GF-D8 (cell line): ENCODE measurements at regions not wholly inside any gene's neighbourhood (a gene's known extent, or its start where the extent isn't known, plus 50 kb on each side); places are given as distances from the start of the nearest gene placed in this dataset.
A peak's percentile ranks its signal among the peaks of the same experiment; 100 is the strongest.

ENCODE experiments used
- DNase-seq: peaks from one replicate; lab custom pipeline; 2025; lab: John Stamatoyannopoulos, UW

DNA sequence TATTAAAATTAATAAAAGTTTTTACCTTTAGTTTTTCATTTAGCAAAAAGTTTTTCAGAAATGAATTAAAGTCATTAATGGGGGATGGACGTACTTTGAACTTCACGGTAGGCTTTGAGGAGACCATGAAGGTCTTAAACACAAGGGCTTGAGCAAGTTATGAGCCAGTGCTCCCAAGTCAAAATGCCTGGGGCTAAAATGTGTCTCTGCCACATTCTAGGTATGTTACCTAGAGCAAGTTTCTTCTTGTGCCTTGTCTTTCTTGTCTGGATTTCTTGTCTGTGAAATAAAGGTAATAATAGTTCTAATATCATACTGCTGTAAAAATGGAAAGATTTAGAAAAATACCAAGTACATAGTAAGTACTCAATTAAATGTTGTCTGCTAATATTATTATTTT, 132.7 kb upstream of the USP15 start:
- DNase-seq: no peak

DNA sequence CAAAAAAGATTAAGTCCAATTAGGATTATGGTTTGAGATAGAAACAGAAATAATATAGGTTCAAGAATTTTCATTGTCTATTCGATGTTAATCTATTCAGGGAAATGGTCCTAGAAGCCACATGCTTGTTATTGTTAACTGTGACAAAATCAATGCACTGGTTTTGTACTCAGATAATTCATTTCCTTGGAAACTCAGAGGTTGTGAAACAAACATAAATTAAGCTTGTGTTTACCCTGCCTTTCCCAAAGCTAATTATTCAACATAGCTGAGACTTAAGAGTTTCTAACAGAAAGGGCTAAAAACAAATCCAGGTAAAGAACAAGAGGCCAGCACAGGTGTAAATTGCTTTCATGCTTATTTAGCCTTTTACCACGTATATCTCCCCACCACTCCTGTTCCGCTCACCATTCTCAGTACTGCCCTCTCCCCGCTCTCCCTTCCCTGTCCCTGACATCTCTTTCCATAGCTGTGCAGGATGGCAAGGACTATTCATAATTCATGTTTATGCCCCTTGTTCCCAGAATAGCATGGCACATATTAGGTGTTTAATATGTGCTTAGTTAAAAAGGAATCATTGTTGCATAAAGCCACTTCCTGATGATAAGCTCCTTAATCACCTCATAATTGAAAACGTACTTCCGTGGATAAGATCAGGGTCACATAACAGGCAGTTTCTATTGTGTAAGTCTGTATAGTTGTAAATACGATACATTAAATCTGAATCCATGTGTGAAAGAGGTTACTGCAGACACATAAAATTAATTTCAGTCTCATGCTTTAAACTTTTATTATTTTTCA, 131.8 kb upstream of the USP15 start:
- no peak for DNase-seq

DNA sequence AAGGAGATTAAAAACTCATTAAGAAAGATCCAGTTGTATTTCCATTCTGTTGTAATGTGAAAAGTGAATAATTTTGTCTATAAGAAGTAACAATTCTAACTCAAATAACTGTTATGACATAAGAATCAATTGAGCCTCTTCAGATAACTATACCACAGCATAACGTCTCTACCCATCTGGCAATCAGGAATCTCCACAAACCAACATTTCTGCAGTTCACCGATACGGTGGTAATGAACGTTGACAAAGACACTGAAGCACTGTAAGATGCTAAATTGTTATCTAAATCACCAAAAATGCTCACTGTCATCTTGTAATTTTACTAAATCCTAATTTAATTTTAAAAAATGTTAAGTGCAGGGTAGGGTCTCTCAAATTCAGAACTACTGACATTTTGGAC, 130.9 kb upstream of the USP15 start:
- no peak for DNase-seq

DNA sequence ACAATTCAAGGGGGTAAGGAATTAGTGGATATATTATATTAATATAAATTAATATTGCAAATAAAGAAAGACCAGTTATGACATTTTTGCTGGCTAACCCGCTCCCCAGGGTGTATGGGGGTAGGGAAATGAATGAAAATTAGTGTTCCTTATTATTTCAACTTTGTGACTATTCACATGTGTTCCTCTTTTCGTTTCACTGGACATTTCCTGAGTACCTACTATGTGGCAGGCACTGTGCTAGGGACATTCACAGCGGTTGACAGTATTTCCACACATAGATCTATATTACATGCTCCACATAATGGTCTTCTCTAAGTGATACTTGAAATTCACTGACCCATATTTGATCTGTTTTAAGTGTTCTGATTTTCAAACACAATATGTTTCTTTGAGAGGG, 129.8 kb upstream of the USP15 start:
- no peak for DNase-seq

DNA sequence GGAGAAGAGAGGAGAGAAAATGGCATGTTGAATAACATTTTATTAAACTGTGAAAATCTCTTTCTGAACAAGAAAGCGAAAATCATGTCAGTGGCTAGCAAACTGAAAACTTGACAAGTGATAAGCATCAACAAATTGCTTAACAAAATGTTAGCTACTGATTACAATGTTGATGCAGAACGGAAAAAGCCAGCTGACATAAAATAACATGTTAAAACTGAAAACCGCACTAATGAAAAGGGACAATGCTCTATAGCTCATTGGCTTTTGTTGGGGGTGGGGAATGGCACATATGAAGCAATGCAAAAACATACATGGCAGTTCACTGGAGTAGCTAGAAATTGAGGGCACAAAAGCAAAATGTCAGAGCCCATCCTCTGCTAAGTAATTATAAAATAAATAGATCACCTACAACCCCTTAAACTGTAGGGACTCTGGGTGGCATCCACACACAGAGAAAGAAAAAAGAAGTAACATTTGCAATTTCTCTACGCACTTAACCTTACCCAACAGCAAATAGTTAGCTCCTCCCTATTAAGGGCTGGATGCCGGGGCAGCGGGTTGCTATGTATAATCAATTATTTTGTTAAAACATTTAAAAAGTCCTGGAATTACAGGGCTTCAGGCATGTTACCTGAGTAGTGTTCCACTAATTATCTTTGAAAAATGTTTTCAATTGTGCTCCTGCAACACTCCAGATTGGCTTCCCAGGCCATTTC, 129.2 kb upstream of the USP15 start:
- DNase-seq: no peak

DNA sequence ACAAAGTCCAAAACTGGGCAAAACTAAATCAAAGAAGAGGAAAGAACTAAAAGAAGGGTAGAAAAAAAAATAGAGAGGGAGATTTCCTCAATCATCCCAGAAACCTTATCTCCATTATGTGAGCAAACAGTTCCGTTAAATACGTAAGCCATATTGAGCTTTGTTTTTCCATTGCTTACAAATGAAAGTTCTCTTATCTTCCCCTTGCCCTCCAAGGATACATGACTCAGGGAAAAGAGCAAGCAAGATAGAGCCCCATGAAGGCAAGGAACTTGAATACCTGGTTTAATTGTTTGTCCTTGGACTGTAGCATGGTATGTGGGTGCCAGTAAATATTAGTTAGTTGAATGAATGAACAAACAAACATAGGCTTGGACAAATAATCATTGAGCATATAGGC, 126.8 kb upstream of the USP15 start:
- no peak for DNase-seq

DNA sequence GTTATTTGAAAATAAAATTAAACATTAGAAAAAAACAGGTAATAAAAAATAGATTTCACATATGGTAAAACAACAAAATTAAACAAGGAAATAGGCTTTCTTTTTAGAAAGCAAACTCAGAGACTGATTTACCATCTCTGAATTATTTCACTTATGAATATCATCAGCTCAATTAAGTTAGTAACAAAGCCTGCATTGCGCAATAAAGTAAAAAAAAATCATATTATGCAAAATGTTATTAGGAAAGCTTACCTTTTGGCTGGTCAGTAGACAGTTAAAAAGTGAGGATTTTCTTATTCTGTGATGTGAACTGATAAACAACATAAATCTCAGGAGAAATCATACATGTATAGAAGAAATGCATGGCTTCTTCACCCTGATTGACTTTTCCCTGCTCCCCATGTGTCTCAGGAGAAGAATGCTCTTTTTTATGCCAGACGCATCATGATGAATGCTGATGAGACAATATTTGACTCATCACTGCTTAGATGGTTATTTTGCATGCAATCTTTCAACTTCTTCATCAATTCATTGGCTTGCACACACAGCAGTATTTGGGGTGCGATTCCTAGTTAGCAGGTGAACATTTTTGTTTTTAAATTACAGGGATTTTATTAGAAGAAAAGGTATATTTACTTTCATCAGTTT, 124.5 kb upstream of the USP15 start:
- no peak for DNase-seq

DNA sequence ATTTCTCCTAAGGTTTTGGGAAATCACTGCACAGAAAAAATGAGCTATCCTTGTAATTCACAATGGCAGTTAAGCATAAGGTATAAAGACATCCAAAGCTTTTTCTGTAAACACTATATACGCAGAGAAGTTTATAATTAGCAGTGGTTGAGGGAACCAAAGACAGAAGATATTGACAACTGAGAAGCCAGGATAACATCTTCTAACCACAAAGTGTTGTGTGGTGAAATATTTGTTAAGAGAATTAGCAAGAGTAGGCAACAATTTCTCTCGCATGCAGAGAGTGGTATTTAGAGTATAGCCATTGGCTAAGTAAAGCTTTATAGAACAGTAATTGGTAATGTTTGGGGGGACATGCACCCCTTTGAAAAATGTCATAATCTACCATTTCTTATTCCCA, 123.7 kb upstream of the USP15 start:
- no peak for DNase-seq

DNA sequence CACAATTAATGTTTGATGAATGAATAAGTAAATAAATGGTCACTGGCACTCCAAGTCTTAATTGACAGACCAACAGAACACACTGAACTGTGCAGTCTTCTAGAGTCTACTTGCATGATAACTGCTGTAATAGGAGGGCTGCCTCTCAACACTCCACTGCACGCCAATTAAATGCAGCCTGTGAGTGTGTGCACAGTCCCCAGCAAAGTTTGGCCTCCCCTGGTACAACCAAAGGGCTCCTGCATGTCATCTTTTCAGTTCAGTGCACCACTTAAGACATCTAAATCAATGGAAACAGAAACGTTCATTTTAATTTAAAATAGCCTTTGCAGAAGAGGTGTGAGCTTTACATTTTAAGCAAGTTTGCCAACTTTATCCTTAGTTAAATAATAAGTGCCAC, 121.7 kb upstream of the USP15 start:
- no peak for DNase-seq

DNA sequence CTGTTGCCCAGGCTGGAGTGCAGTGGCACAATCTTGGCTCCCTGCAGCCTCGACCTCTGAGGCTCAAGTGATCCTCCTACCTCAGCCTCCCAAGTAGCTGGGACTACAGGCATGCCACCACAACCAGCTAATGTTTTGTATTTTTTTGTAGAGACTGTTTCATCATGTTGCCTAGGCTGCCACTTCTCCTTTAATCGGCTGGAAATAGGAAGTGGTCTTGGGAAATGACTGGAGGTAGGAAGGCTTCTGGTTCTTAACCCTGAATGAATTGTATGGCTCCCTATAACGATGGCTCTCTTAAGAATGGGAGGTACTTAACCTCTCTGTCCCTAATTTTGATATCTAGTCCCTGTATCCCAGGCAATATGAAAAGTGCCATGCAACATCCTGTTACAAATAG, 113.9 kb upstream of the USP15 start:
- DNase-seq: peak; percentile 48

DNA sequence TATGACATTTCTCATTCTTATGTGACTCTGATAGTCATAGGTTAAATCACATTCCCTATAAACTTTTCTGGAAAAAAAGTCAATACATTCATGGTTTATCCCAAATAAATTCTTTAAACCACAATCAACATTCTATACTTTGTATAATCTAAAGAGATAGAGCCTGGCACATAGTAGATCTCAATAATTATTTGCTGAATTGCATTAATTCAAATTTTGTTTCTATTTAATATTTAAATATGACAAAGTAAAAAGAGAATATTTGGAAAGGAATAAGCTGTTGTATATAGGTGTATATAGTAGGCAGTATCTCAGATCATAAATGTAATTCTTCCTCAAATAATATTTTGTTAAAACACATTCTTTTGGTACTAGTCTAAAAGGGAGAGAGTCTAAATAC, 102.2 kb upstream of the USP15 start:
- no peak for DNase-seq

DNA sequence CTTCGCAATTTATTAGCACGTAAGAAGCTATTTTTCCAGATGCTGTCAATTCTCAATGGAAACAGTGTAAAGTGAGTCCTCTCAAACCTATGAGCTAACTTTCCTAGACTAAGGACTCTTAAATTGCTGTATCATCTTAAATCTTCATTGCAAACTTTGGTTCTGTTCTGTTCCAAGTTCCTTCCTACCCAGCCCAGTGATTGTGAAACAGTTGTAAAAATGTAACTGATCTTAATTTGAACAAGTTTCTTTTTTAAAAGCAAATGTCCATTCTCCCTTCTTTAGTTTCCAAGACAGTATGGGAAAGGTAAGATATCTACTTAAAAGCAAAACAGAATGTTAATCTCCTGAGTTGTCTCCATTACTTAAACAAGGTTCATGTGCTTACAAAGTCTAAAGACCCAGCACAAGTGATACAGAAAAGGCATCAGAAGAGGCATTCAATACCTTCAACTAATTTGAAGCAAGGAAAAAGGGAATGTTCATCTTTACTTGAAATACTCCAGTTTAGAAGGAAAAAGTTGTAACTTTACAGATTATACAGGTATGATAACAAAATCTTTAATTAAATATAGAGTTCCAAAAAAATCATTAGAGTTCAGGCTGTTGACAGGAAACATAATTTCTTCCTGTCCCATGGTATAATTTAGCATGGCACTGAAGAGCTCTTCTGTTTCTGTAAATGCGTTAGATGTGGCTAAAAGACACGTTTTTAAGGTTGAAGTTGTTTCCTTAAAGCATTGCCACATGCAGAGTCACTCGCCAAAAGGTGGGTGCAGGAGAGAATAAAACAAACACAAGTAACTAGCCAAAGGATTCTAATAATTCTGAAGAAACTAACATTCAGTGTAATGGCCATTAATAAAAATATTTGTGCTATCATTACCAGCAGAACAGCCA, 101.5 kb upstream of the USP15 start:
- no peak for DNase-seq

DNA sequence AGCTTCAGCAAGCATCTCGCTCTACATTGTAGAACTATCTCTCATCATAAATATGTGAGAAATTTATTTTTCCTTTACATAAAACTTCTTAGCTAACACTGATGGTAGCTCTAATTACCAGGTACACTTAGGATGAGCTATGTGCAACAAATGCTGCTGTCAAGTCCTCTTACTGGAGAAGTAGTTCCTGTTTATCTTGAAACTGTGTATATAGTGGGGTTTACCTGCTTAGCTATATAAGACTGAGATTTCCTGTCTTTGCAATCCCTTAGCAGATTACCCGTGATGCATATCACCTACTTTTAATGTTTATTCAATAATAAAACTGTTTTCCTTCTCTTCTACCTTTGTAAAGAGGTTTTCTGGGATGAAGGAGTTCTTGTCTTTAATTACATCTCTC, 98.0 kb upstream of the USP15 start:
- no peak for DNase-seq

DNA sequence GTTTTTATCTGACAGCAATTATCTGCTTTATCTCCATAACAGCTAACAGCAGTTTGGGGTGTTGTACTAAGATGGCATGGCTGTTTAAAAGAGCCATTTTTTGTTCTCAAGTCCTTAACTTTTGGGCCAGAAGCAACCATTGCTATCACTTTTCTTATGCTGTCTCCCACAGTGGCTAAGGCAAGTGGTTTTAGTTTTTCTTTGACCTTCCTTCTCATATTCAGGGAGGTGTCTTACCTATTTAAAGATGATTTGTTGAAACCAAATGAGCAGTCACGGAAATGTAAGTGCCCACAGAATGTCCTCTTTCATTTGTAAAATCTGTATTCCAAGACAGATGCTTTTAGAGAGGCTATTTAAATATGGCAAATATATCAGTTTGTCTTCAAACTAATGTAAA, 96.8 kb upstream of the USP15 start:
- DNase-seq: no peak

DNA sequence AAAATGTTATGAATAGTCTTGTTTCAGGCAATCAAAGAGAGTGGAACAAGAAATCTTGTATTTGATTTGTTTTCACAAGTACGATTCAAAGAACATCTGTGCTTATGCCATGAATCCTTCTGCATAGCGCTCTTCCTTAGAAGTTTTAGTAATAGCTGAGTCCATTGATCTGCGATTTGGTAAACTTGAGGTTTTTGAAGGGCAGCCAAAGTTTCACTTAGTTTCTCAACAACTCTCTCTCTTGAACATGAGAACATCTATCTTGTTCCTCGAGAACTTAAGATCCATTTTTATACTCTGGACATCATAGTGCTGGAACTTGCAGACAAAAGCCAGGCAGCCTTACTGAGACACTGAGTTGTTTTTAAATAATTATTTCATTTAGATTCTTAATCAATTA, 96.2 kb upstream of the USP15 start:
- no peak for DNase-seq

DNA sequence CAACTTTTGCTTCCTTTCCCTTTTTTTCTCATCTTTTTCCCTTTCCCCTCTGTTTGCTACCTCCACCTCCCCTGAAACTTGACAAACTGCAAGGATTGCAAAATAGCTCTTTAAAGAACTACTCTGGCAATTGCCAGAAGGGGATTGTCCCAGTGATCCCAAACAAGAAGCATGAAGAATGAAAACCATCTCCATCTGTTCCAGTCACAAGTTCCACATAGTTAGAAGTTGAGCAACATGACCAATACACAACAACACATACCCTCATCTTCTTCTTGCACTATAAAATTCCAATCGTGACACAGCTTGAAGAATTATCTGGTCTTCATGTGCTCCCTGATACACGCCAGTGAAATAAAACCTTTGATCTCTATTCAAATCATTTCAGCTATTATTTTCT, 93.7 kb upstream of the USP15 start:
- no peak for DNase-seq

DNA sequence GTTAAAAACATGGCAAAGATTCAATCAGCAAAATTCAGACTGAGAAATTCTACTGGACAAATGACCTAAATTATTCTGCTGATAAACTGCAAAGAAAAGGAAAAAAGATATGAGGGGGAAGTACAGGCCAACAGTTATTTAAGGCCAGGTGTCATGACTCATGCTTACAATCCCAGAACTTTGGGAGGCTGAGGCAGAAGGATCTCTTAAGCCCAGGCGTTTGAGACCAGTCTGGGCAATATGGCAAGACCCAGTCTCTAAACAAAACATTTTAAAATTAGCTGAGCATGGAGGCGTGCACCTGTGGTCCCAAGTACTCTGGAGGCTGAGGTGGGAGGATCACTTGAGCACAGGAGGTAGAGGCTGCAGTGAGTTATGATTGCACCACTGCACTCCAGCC, 91.8 kb upstream of the USP15 start:
- DNase-seq: no peak

DNA sequence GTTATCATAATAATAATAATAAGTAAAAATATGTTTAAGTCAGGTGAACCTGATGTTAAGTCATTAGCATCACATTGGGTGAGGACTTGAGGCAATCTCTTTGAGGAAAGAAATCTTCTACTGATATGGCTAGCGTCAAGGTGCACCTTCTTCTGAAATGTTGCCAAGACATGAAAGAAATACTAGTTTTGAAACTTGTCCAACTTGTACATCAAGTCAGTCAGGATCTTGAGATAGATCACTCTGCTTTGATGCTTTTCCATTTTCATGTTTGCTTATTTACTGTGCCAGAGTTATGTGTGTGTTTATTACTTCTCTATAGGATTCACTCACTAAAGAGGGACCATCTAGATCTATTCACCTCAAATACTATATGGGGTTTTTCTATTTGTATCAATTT, 90.0 kb upstream of the USP15 start:
- DNase-seq: no peak

DNA sequence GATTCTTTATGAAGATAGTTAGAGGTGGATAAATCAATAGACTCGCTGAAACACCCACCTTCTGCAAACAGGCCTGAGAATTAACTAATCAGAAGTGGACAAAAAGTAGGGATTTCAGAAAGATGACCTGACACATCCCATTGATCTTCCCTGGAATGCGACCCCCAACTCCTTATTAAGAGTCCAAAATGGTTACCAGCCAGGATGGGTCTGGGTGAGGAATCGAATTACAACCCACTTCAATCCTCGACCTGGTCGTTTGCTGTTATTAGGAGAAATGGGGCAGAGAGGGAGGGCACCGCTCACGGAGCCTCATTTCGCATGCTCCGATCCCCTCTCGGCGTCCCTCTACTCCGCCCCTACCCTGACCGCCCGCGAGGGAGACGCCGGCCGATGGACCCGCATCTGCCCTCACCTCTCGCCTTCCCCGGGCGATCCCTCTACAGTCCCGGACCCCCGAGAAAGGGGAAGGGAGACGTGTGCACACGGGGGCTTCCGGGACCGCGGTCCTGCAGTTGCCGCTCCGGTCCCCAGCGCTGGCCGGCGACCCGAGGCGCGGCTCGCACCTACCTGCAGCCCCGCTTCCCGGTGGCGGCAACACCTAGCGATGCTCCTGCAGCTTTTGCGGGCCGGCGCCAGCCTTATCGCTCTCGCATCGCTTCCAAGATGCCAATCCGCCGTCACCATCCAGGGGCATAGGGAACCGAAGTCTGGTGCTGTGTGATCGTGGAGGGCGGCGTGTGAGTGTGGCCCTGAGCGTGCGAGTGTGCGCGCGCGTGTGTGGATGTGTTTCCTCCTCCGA, 69.3 kb upstream of the USP15 start:
- DNase-seq: no peak

DNA sequence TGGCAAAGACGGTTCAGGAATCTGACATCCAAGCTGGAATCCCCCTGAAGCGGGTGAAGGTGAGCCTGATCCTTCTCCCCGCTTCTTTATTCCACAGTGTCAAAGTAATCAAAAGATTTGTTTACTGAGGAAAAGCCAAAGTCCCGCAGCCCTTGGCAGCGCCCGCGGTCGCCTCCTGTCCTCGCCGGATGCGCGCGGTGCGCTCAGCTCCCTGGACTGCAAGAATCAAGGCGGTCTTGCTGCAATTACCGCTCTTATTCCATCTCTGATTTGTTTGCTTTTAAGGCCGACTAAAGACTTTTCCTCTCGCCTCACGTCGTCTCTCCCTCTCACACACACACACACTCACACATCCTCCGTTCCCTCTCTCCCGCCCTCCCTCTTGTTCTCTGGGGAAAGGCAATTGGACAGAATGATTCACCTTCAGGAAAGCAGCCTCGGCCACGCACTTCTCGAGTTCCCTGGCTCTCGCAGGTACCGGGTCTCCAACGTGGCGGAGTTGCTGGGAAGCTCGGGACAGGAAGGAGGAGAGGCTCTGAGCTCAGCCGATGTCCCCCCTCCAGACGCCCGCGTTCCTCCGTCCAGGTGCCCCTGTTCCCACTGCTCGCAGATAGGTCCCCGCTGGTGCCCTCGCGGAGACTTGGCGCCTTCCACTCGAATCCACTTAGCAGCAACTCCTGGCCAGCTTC, 68.6 kb upstream of the USP15 start:
- DNase-seq: no peak
